PC-3 (cell line): ENCODE measurements at regions not wholly inside any gene's neighbourhood (a gene's known extent, or its start where the extent isn't known, plus 50 kb on each side); places are given as distances from the start of the nearest gene placed in this dataset.
"Not testable (repeated sequence)": the region's sequence is repeated elsewhere in the genome, so short reads cannot be mapped to it uniquely, and the experiment has no call there.

Experiments used
- ATAC-seq: fragments of 200-7000 bp; cut with Tn5 transposase; 2 replicates; pipeline ENCODE4 v1.9.1; 2020; ENCODE audit warnings: mild to moderate bottlenecking, moderate library complexity
- BruUV-seq: library from RNA; stranded (reverse); fragments of 400-500 nt; replicated peaks from 2 replicates; lab custom pipeline; 2021; lab: Mats Ljungman, UMichigan
- CTCF ChIA-PET: fragments of 300-600 bp; sonication (Branson Sonifier 250); formaldehyde crosslinking; loops from one replicate; lab custom pipeline; 2022; ENCODE audit warnings: antibody characterized with exemption; lab: Charles Lee
- POLR2A ChIA-PET: fragments of 300-600 bp; sonication (Branson Sonifier 250); formaldehyde crosslinking; loops from one replicate; lab custom pipeline; 2022; ENCODE audit warnings: antibody characterized with exemption; ENCODE audit not compliant: unreplicated experiment; lab: Charles Lee
- DNase-seq: peaks from one replicate; pipeline ENCODE4 v3.0.0-alpha.2; 2015
- H2AFZ ChIP-seq: fragments of 300-600 bp; sonication (generic); 2 replicates; pipeline ENCODE4 v1.6.0; 2016; ENCODE audit warnings: antibody characterized with exemption, low read length
- H3F3A ChIP-seq: fragments of 300-600 bp; sonication (generic); one replicate; pipeline ENCODE4 v1.6.0; 2017; ENCODE audit warnings: antibody characterized with exemption, low read length, control low read depth, mild to moderate bottlenecking; ENCODE audit not compliant: unreplicated experiment
- H3K27ac ChIP-seq: fragments of 300-600 bp; sonication (generic); 2 replicates; pipeline ENCODE4 v1.5.1; 2016; ENCODE audit warnings: mild to moderate bottlenecking, low read length
- H3K27me3 ChIP-seq: fragments of 300-600 bp; sonication (generic); 2 replicates; pipeline ENCODE4 v1.6.1; 2016; ENCODE audit warnings: low read length, mixed read lengths
- H3K36me3 ChIP-seq: fragments of 300-600 bp; sonication (generic); 2 replicates; pipeline ENCODE4 v1.6.1; 2016; ENCODE audit warnings: low read depth, mixed run types, low read length, mixed read lengths
- H3K4me1 ChIP-seq: fragments of 300-600 bp; sonication (generic); 2 replicates; pipeline ENCODE4 v1.5.1; 2016; ENCODE audit warnings: low read length; ENCODE audit not compliant: insufficient read depth
- H3K4me2 ChIP-seq: fragments of 300-600 bp; sonication (generic); 2 replicates; pipeline ENCODE4 v1.6.0; 2016; ENCODE audit warnings: low read length
- H3K4me3 ChIP-seq: fragments of 300-600 bp; sonication (generic); 2 replicates; pipeline ENCODE4 v1.5.1; 2016; ENCODE audit warnings: mild to moderate bottlenecking, low read length, mixed read lengths
- H3K79me2 ChIP-seq: fragments of 300-600 bp; sonication (generic); 2 replicates; pipeline ENCODE4 v1.6.1; 2017; ENCODE audit warnings: low read length, mixed read lengths
- H3K9ac ChIP-seq: fragments of 300-600 bp; sonication (generic); 2 replicates; pipeline ENCODE4 v1.6.0; 2016; ENCODE audit warnings: mild to moderate bottlenecking, low read length
- H3K9me2 ChIP-seq: fragments of 300-600 bp; sonication (generic); replicated peaks from 2 replicates; pipeline ENCODE4 v1.6.1; 2016; ENCODE audit warnings: mixed run types, low read length, mixed read lengths
- H3K9me3 ChIP-seq: fragments of 300-600 bp; sonication (generic); 2 replicates; pipeline ENCODE4 v1.6.1; 2016; ENCODE audit warnings: low read length, mixed read lengths
- H4K20me1 ChIP-seq: fragments of 300-600 bp; sonication (generic); 2 replicates; pipeline ENCODE4 v1.6.1; 2016; ENCODE audit warnings: low read length, mixed read lengths
- EZH2 ChIP-seq: fragments of 300-600 bp; sonication (generic); IDR thresholded peaks from one replicate; pipeline ENCODE4 v1.6.1; 2017; ENCODE audit warnings: antibody characterized with exemption, mild to moderate bottlenecking, low read length; ENCODE audit not compliant: unreplicated experiment
- EZH2phosphoT487 ChIP-seq: fragments of 300-600 bp; sonication (generic); IDR thresholded peaks from 2 replicates; pipeline ENCODE4 v1.6.1; 2018; ENCODE audit warnings: mild to moderate bottlenecking, antibody characterized with exemption, low read length, borderline replicate concordance
- intact Hi-C: fragments of 100-400 bp; cut with micrococcal nuclease; formaldehyde crosslinking; loops from 2 replicates; pipeline ENCODE4 v1.9.0; 2023
- TF ChIP-seq, protein P1 (sequence below): fragments of 300-600 bp; sonication (generic); conservative IDR thresholded peaks from 2 replicates; pipeline ENCODE4 v1.5.1; 2017; ENCODE audit warnings: antibody characterized with exemption, low read depth, mild to moderate bottlenecking, low read length

DNA sequence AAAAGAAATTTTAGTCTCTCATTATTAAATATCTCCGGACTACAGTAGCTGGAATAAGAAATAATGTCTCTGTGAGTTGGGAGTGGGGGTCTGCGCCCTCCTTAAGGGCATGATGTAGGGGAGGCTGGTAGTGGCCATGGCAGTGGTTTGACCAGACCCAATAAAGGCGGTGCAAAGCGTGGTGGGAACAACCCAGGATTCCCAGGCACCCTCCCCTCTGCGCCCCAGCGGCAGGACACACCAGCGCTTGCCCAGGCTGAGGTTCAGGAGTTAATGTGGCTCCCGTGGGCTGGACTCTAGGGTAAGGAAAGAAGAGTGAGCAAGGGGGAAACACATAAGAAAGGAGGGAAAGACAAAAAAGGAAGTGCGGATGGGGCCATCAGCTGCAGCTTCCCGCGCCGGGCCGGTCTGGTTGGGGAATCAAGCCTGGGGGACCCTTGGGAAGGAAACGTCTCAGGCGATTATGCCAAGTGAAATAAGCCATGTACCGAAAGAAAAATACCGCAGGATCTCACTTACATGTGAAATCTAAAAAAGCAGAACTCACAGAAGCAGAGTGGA lies 157.5 kb upstream of the SMIM31 start:
- H3K9me3 ChIP-seq = peaks cover under 1% of the 10 kb centered on the region; the same call in 1 of the 2 replicates
- no peak for TF ChIP-seq EZH2phosphoT487
- no peak for TF ChIP-seq EZH2
- TF ChIP-seq, protein P1, sequence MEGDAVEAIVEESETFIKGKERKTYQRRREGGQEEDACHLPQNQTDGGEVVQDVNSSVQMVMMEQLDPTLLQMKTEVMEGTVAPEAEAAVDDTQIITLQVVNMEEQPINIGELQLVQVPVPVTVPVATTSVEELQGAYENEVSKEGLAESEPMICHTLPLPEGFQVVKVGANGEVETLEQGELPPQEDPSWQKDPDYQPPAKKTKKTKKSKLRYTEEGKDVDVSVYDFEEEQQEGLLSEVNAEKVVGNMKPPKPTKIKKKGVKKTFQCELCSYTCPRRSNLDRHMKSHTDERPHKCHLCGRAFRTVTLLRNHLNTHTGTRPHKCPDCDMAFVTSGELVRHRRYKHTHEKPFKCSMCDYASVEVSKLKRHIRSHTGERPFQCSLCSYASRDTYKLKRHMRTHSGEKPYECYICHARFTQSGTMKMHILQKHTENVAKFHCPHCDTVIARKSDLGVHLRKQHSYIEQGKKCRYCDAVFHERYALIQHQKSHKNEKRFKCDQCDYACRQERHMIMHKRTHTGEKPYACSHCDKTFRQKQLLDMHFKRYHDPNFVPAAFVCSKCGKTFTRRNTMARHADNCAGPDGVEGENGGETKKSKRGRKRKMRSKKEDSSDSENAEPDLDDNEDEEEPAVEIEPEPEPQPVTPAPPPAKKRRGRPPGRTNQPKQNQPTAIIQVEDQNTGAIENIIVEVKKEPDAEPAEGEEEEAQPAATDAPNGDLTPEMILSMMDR = no peak
- H2AFZ ChIP-seq = no peak overlapping the region
- intact Hi-C loops = no loop called here
- H3K79me2 ChIP-seq = no peaks in the 10 kb centered on the region
- H3K9ac ChIP-seq = no peak overlapping the region
- no peak overlapping the region for H3K4me2 ChIP-seq
- ChIA-PET POLR2A (no interaction called here), CTCF (no interaction called here)
- DNase-seq (no peak), ATAC-seq (no peak)
- no peaks in the 10 kb centered on the region for H3K4me1 ChIP-seq
- H4K20me1 ChIP-seq = no peaks in the 10 kb centered on the region
- no peaks in the 10 kb centered on the region for H3K9me2 ChIP-seq
- no peak overlapping the region for H3K4me3 ChIP-seq
- H3F3A ChIP-seq = no peaks in the 10 kb centered on the region
- no peak overlapping the region for H3K27ac ChIP-seq
- H3K27me3 ChIP-seq = no peaks in the 10 kb centered on the region
- H3K36me3 ChIP-seq = no peaks in the 10 kb centered on the region
- BruUV-seq = no TSS peak

DNA sequence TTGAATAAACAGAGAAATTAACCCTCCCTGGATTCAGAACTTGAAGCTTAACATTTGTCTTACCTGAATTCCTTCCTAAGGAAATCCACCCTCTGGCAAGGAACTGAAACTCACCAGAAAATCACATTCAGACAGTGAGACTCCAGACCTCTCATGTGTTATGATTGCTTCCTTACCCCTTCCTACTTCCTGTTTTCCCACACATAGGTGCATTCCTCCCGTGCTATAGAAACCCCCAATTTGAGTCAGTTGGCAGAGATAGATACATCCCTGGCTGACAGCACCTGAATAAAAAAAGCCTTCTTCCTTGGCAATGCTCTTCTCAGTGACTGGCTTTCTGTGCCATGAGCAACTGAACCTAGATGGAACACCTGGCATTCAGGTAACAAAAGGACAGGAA lies 157.0 kb upstream of the SMIM31 start:
- Histone ChIP-seq H3K9me2 (no peaks in the 10 kb centered on the region), H3F3A (no peaks in the 10 kb centered on the region), H3K9ac (no peak overlapping the region), H3K27ac (no peak overlapping the region), H3K9me3 (peaks cover 5% of the 10 kb centered on the region; the same call in 1 of the 2 replicates), H2AFZ (no peak overlapping the region), H3K4me1 (no peaks in the 10 kb centered on the region), H3K27me3 (no peaks in the 10 kb centered on the region), H3K36me3 (no peaks in the 10 kb centered on the region), H3K4me3 (no peak overlapping the region), H3K79me2 (no peaks in the 10 kb centered on the region), H3K4me2 (no peak overlapping the region), H4K20me1 (no peaks in the 10 kb centered on the region)
- no TSS peak for BruUV-seq
- intact Hi-C loops = no loop called here
- TF ChIP-seq, protein P1 = no peak
- no peak for TF ChIP-seq EZH2phosphoT487
- no peak for TF ChIP-seq EZH2
- ChIA-PET POLR2A (no interaction called here), CTCF (no interaction called here)
- DNase-seq (no peak), ATAC-seq (no peak)

DNA sequence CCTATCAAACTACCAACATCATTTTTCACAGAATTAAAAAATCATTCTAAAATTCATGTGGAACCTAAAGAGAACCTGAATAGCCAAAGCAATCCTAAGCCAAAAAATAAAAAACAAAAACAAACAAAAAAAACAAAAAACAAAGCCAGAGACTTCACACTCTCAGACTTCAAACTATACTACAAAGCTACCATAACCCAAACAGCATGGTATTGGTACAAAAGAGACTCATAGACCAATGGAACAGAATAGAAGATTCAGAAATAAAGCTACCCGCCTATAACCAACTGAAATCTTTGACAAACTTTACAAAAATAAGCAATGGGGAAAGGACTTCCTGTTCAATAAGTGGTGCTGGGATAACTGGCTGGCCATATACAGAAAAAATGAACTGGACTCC lies 152.3 kb upstream of the SMIM31 start:
- POLR2A ChIA-PET = no interaction called here
- Histone ChIP-seq H3K27ac (no peak overlapping the region), H3K79me2 (no peaks in the 10 kb centered on the region), H3K36me3 (no peaks in the 10 kb centered on the region), H4K20me1 (no peaks in the 10 kb centered on the region), H3K4me2 (no peak overlapping the region), H3K27me3 (no peaks in the 10 kb centered on the region), H3F3A (no peaks in the 10 kb centered on the region), H3K4me3 (no peak overlapping the region), H2AFZ (no peak overlapping the region), H3K4me1 (no peaks in the 10 kb centered on the region), H3K9me2 (no peaks in the 10 kb centered on the region), H3K9ac (no peak overlapping the region), H3K9me3 (peaks cover 5% of the 10 kb centered on the region; the same call in 1 of the 2 replicates)
- no peak for DNase-seq
- intact Hi-C loops = no loop called here
- no TSS peak for BruUV-seq
- ATAC-seq = no peak
- TF ChIP-seq, protein P1 = no peak
- no peak for TF ChIP-seq EZH2
- no peak for TF ChIP-seq EZH2phosphoT487
- CTCF ChIA-PET = no interaction called here

DNA sequence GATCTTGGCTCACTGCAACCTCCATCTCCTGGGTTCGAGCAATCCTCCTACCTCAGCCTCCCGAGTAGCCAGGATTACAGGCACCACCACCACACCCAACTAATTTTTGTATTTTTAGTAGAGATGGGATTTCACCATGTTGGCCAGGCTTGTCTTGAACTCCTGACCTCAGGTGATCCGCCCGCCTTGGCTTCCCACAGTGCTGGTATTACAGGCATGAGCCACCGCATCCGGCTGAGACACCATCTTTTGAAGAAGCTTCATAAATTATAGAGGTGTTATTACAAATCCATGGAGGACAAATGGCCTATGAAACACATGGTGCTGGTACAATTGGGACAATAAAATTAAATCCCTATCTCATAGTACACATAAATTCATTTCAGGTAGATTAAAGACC lies 148.1 kb upstream of the SMIM31 start:
- H3K9me3 ChIP-seq, H3K27ac ChIP-seq, H3K4me2 ChIP-seq, H3K4me1 ChIP-seq, H2AFZ ChIP-seq, H3K36me3 ChIP-seq, BruUV-seq, ATAC-seq, POLR2A ChIA-PET, H3K9me2 ChIP-seq, H3K9ac ChIP-seq, H3K27me3 ChIP-seq, H3F3A ChIP-seq, H3K4me3 ChIP-seq, intact Hi-C loops, DNase-seq, H3K79me2 ChIP-seq, H4K20me1 ChIP-seq: not testable (repeated sequence)
- CTCF ChIA-PET = interaction anchor here (0.7 kb wide), 1 partner anchor 112 kb away, joined by 13 read pairs; no protein-coding TSS in a partner anchor
